Erythroblast (primary cell): ENCODE measurements at regions not wholly inside any gene's neighbourhood (a gene's known extent, or its start where the extent isn't known, plus 50 kb on each side); places are given as distances from the start of the nearest gene placed in this dataset.
A peak's percentile ranks its signal among the peaks of the same experiment; 100 is the strongest.

Experiments used
- DNase-seq, 2 experiments: peaks; one replicate each; lab custom pipeline; 2025; lab: John Stamatoyannopoulos, UW
- GATA1 ChIP-seq: IDR thresholded peaks from 2 replicates; pipeline ENCODE4 v1.6.1; 2011; ENCODE audit warnings: low read depth, mild to moderate bottlenecking, control low read depth, low read length, moderate library complexity
- POLR2A ChIP-seq: IDR thresholded peaks from 2 replicates; pipeline ENCODE4 v1.6.1; 2011; ENCODE audit warnings: mild to moderate bottlenecking, low read length

DNA sequence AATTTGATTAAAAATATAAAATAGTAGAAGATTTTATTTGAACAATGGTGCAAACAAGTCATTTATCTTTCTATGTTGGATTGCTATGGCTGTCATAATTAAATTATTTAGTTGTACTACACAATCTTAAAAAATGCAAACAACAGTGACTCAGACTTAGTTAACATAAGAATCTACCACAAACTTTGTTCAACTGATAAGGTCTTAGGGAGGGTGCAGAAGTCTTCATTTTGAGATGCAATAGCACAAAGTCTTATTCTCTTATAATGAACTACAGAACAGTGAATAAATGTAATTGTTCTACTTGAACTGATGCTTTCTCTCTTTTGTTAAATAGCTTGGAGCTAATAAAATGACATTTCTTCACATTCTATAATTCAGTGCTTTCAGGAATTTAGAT lies 482.8 kb upstream of the NAALADL2 start:
- TF ChIP-seq GATA1 (no peak), POLR2A (no peak)
- DNase-seq = no peak

DNA sequence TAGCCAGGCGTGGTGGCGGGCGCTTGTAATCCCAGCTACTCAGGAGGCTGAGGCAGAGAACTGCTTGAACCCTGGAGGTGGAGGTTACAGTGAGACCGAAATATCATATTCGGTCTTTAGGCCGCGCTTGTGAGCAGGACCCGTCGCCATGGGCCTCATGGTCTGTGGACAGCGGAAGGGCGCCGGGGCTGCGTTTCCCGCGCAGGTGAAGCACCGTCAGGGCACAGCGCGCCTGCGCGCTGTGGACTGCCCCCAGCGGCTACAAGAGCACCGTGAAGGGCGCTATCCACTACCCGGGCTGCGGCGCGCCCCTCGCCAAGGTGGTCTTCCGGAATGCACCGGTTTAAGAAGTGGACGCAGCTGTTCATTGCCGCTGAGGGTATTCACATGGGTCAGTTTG lies 482.0 kb upstream of the NAALADL2 start:
- DNase-seq = no peak

GRCh38 chr3:174377684-174378083 lies 481.4 kb upstream of the NAALADL2 start:
- DNase-seq = no peak
- TF ChIP-seq POLR2A (no peak), GATA1 (no peak)

More for the DNA sequence above, 482.0 kb upstream of the NAALADL2 start:
- TF ChIP-seq GATA1 (no peak), POLR2A (no peak)

DNA sequence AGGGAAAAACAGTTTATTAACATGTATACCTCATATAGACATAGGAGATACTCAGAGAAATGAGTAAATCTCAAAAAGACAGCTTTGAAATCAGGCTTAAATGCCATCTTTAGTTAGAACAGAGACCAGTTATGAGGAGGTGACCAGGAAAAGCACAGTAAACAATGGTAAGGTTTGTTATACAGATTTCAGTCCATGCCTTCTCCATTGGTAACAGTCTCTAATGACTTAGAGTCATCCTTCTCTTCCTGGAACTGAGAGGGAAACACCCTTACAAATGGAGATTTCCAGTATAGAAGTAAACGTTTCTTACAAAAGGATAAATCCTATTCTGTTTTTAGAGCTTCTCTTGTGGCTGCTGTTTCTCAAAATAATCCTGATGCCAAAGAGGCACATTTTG lies 476.3 kb upstream of the NAALADL2 start:
- no peak for DNase-seq
- TF ChIP-seq POLR2A (no peak), GATA1 (no peak)

DNA sequence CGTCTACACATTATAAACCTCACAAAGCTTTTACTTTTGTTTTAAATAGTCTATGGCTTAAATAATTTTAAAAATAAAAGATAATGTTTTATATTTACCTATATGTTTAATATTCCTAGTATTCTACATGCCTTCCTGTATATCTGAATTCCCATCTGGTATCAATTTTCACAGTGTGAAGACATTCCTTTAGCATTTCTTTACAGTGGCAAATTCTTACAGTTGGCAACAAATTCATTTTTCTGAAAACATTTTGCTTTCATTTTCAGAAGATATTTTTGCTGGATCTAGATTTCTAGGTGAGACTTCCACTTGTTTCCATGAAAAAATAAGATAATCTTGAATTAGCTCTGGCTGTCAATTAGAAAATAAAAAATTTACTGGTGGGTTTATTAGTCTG lies 471.4 kb upstream of the NAALADL2 start:
- DNase-seq = no peak
- TF ChIP-seq POLR2A (no peak), GATA1 (no peak)

GRCh38 chr3:174397848-174398247 lies 461.3 kb upstream of the NAALADL2 start:
- peak; percentile 11 to 40 for DNase-seq
- TF ChIP-seq GATA1 = no peak
- no peak for TF ChIP-seq POLR2A

- DNase-seq = no peak
- no peak for TF ChIP-seq GATA1
- no peak for TF ChIP-seq POLR2A
These were observed 460.4 kb upstream of the NAALADL2 start for GRCh38 chr3:174398761-174399160.

- TF ChIP-seq GATA1 = no peak
- TF ChIP-seq POLR2A = no peak
- no peak for DNase-seq
These were observed 455.3 kb upstream of the NAALADL2 start for GRCh38 chr3:174403831-174404230.

- TF ChIP-seq GATA1 (no peak), POLR2A (no peak)
- no peak for DNase-seq
These were observed 450.8 kb upstream of the NAALADL2 start for GRCh38 chr3:174408310-174408709.

- no peak for DNase-seq
- no peak for TF ChIP-seq POLR2A
- no peak for TF ChIP-seq GATA1
These were observed 449.9 kb upstream of the NAALADL2 start for GRCh38 chr3:174409086-174409743.

- TF ChIP-seq POLR2A (no peak), GATA1 (no peak)
- no peak for DNase-seq
These were observed 445.8 kb upstream of the NAALADL2 start for GRCh38 chr3:174413062-174413912.

DNA sequence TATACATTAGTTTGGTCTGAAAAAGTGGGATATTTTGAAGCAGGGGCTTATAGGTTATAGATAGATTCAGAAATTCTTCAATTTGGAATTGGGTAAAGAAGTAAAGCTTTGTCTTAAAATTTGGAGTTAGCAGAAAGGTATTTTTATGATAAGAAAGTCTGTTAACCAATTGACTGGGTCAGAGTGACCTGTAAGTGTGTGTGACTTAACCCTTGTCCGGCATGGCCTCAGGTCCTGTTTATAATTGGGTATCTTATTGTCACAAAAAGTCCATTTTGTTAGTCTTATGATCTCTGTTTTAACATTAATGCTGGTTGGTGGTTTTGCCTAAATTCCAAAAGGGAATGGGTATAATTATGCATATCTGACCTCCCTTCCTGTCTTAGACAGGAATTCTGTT lies 444.2 kb upstream of the NAALADL2 start:
- TF ChIP-seq GATA1 = no peak
- no peak for TF ChIP-seq POLR2A

GRCh38 chr3:174417573-174417972 lies 441.6 kb upstream of the NAALADL2 start:
- DNase-seq = no peak
- TF ChIP-seq POLR2A = no peak
- no peak for TF ChIP-seq GATA1

More for the DNA sequence above, 444.2 kb upstream of the NAALADL2 start:
- no peak for DNase-seq

GRCh38 chr3:174419216-174419615 lies 439.9 kb upstream of the NAALADL2 start:
- no peak for TF ChIP-seq GATA1
- TF ChIP-seq POLR2A = no peak
- no peak for DNase-seq

GRCh38 chr3:174423936-174424335 lies 435.2 kb upstream of the NAALADL2 start:
- TF ChIP-seq POLR2A (no peak), GATA1 (no peak)
- no peak for DNase-seq
